ENCODE measurements at regions not wholly inside any gene's neighbourhood (a gene's known extent, or its start where the extent isn't known, plus 50 kb on each side); places are given as distances from the start of the nearest gene placed in this dataset.
A peak's percentile ranks its signal among the peaks of the same experiment; 100 is the strongest.

- H3K27me3 ChIP-seq (replicated peaks; ENCODE audit: insufficient read depth, low read depth, low read length, poor library complexity): no peaks in the 10 kb centered on the region
- TF ChIP-seq CTCF (conservative IDR thresholded peaks at IDR 0.05; ENCODE audit: low read depth, low read length) (peak; percentile 87), EZH2 (IDR thresholded peaks at IDR 0.05; ENCODE audit: borderline replicate concordance, low read depth, low read length, poor library complexity, severe bottlenecking) (no peak)
- BruUV-seq (replicated peaks): no TSS peak
- peak; percentile 84 for DNase-seq (ENCODE audit: low spot score)
- no peak overlapping the region for H3K27ac ChIP-seq (ENCODE audit: low read depth, low read length, poor library complexity, severe bottlenecking)
- no peak overlapping the region for H3K4me3 ChIP-seq (ENCODE audit: low read depth, low read length, poor library complexity, severe bottlenecking)
- H3K9me3 ChIP-seq (ENCODE audit: low read depth, low read length, poor library complexity, severe bottlenecking): no peaks in the 10 kb centered on the region
- POLR2A ChIA-PET (ENCODE audit: low non-redundant PET): no interaction called here
- no peaks in the 10 kb centered on the region for H3K4me1 ChIP-seq (ENCODE audit: insufficient read depth, low read length, poor library complexity, severe bottlenecking)
- intact Hi-C loops (cut with micrococcal nuclease; ENCODE audit: unreplicated experiment): no loop called here
- CTCF ChIA-PET: interaction anchor here (0.5 to 1.5 kb wide), 12 partner anchors 10 to 229 kb away, joined by 3 to 8 read pairs (median 4); no protein-coding TSS in a partner anchor
- no peaks in the 10 kb centered on the region for H3K36me3 ChIP-seq (ENCODE audit: insufficient read depth, low read length, poor library complexity, severe bottlenecking)
Measured at GRCh38 chr14:106436310-106436905, 910.0 kb downstream of the TMEM121 start.

GRCh38 chr14:106442857-106443256, 916.5 kb downstream of the TMEM121 start:
- DNase-seq (ENCODE audit: low spot score): peak; percentile 35
- BruUV-seq (replicated peaks): no TSS peak
- POLR2A ChIA-PET (ENCODE audit: low non-redundant PET): no interaction called here
- intact Hi-C loops (cut with micrococcal nuclease; ENCODE audit: unreplicated experiment): no loop called here
- TF ChIP-seq EZH2 (IDR thresholded peaks at IDR 0.05; ENCODE audit: borderline replicate concordance, low read depth, low read length, poor library complexity, severe bottlenecking) (no peak), CTCF (conservative IDR thresholded peaks at IDR 0.05; ENCODE audit: low read depth, low read length) (peak; percentile 42)
- Histone ChIP-seq H3K4me1 (ENCODE audit: insufficient read depth, low read length, poor library complexity, severe bottlenecking) (no peaks in the 10 kb centered on the region), H3K36me3 (ENCODE audit: insufficient read depth, low read length, poor library complexity, severe bottlenecking) (no peaks in the 10 kb centered on the region), H3K4me3 (ENCODE audit: low read depth, low read length, poor library complexity, severe bottlenecking) (no peak overlapping the region), H3K27me3 (replicated peaks; ENCODE audit: insufficient read depth, low read depth, low read length, poor library complexity) (no peaks in the 10 kb centered on the region), H3K27ac (ENCODE audit: low read depth, low read length, poor library complexity, severe bottlenecking) (no peak overlapping the region), H3K9me3 (ENCODE audit: low read depth, low read length, poor library complexity, severe bottlenecking) (no peaks in the 10 kb centered on the region)
- CTCF ChIA-PET: no interaction called here

GRCh38 chr14:106455026-106455425, 928.6 kb downstream of the TMEM121 start:
- ChIA-PET POLR2A (ENCODE audit: low non-redundant PET) (no interaction called here), CTCF (no interaction called here)
- Histone ChIP-seq H3K9me3 (ENCODE audit: low read depth, low read length, poor library complexity, severe bottlenecking) (no peaks in the 10 kb centered on the region), H3K4me3 (ENCODE audit: low read depth, low read length, poor library complexity, severe bottlenecking) (no peak overlapping the region), H3K36me3 (ENCODE audit: insufficient read depth, low read length, poor library complexity, severe bottlenecking) (no peaks in the 10 kb centered on the region), H3K4me1 (ENCODE audit: insufficient read depth, low read length, poor library complexity, severe bottlenecking) (no peaks in the 10 kb centered on the region), H3K27me3 (replicated peaks; ENCODE audit: insufficient read depth, low read depth, low read length, poor library complexity) (no peaks in the 10 kb centered on the region), H3K27ac (ENCODE audit: low read depth, low read length, poor library complexity, severe bottlenecking) (no peak overlapping the region)
- intact Hi-C loops (cut with micrococcal nuclease; ENCODE audit: unreplicated experiment): loop anchor here (5.0 kb wide), 1 partner anchor 42 kb away; no protein-coding TSS in a partner anchor
- TF ChIP-seq EZH2 (IDR thresholded peaks at IDR 0.05; ENCODE audit: borderline replicate concordance, low read depth, low read length, poor library complexity, severe bottlenecking): no peak
- no peak for TF ChIP-seq CTCF (conservative IDR thresholded peaks at IDR 0.05; ENCODE audit: low read depth, low read length)
- no peak for DNase-seq (ENCODE audit: low spot score)
- no TSS peak for BruUV-seq (replicated peaks)
